A673 (cell line): ENCODE measurements at regions not wholly inside any gene's neighbourhood (a gene's known extent, or its start where the extent isn't known, plus 50 kb on each side); places are given as distances from the start of the nearest gene placed in this dataset.
"Not testable (repeated sequence)": the region's sequence is repeated elsewhere in the genome, so short reads cannot be mapped to it uniquely, and the experiment has no call there.

Source experiments
- CTCF ChIP-seq: fragments of 300-800, 200-600 bp; sonication (generic); conservative IDR thresholded peaks from 2 replicates; pipeline ENCODE4 v1.5.1; 2017; ENCODE audit warnings: low read depth, mild to moderate bottlenecking, antibody characterized with exemption, low read length, moderate library complexity, mixed read lengths
- EZH2 ChIP-seq: fragments of 200-600 bp; sonication (generic); IDR thresholded peaks from 2 replicates; pipeline ENCODE4 v1.6.1; 2017; ENCODE audit warnings: borderline replicate concordance, low read depth, mild to moderate bottlenecking, mixed read lengths, antibody characterized with exemption, low read length; ENCODE audit not compliant: poor library complexity, severe bottlenecking

- not testable (repeated sequence) for TF ChIP-seq CTCF, EZH2
Measured at GRCh38 chr13:52565324-52565723, 76.9 kb upstream of the HNRNPA1L2 start.
